ENCODE measurements at regions not wholly inside any gene's neighbourhood (a gene's known extent, or its start where the extent isn't known, plus 50 kb on each side); places are given as distances from the start of the nearest gene placed in this dataset.

DNA sequence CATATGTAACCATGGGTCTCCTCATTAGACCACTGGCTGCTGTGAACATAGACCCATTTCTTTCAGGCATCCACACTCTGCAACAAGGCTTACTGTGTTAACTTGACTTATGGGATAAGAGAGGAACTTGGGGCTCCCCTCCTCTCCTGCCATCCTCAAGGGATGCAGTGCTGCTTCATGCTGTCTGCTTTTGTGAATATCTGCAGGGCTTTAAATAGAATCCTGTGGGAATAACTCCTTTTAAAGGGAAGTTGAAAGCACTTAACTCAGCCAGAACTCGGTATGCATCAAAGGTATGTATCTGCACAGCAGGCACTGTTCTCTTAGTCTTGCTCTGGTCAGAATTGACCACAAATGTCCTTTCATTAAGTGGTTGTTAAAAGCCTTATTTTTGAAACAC, 222.5 kb upstream of the KIRREL3 start:
- TF ChIP-seq, protein P1, sequence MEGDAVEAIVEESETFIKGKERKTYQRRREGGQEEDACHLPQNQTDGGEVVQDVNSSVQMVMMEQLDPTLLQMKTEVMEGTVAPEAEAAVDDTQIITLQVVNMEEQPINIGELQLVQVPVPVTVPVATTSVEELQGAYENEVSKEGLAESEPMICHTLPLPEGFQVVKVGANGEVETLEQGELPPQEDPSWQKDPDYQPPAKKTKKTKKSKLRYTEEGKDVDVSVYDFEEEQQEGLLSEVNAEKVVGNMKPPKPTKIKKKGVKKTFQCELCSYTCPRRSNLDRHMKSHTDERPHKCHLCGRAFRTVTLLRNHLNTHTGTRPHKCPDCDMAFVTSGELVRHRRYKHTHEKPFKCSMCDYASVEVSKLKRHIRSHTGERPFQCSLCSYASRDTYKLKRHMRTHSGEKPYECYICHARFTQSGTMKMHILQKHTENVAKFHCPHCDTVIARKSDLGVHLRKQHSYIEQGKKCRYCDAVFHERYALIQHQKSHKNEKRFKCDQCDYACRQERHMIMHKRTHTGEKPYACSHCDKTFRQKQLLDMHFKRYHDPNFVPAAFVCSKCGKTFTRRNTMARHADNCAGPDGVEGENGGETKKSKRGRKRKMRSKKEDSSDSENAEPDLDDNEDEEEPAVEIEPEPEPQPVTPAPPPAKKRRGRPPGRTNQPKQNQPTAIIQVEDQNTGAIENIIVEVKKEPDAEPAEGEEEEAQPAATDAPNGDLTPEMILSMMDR (IDR thresholded peaks at IDR 0.05), result no peak
- no peak for TF ChIP-seq EZH2 (IDR thresholded peaks at IDR 0.05; ENCODE audit: borderline replicate concordance, insufficient read depth, low read depth, low read length, poor library complexity, severe bottlenecking)

All from B cell (primary cell).